Upper lobe of left lung (tissue), 4 donors: ENCODE measurements at regions not wholly inside any gene's neighbourhood (a gene's known extent, or its start where the extent isn't known, plus 50 kb on each side); places are given as distances from the start of the nearest gene placed in this dataset.

Source experiments
- CTCF ChIP-seq, 6 experiments: fragments of 450-650 bp in 4 of 6; fragments of 200-600 bp in 2 of 6; sonication (generic) in 2 of 6; IDR thresholded peaks; one replicate each; pipeline ENCODE4 v1.5.1; 2016 to 2019; ENCODE audit warnings: antibody characterized with exemption in 6 of 6
- POLR2AphosphoS5 ChIP-seq, 2 donors: sonication (generic); formaldehyde crosslinking; IDR thresholded peaks; one replicate each; pipeline ENCODE4 v1.5.1; 2017; ENCODE audit warnings: antibody characterized with exemption in 2 of 2

- TF ChIP-seq CTCF (IDR thresholded peaks at IDR 0.05) (no peak), POLR2AphosphoS5 (IDR thresholded peaks at IDR 0.05) (no peak)
These were observed 224.4 kb upstream of the NFE2L3 start for GRCh38 chr7:25927626-25927978.
